HG02678 (cell line): ENCODE measurements at regions not wholly inside any gene's neighbourhood (a gene's known extent, or its start where the extent isn't known, plus 50 kb on each side); places are given as distances from the start of the nearest gene placed in this dataset.
A peak's percentile ranks its signal among the peaks of the same experiment; 100 is the strongest.

Source experiments
- ATAC-seq: cut with Tn5 transposase; IDR thresholded peaks from one replicate; pipeline ENCODE4 v1.9.1; 2021; ENCODE audit warnings: mild to moderate bottlenecking, moderate library complexity; ENCODE audit not compliant: unreplicated experiment

DNA sequence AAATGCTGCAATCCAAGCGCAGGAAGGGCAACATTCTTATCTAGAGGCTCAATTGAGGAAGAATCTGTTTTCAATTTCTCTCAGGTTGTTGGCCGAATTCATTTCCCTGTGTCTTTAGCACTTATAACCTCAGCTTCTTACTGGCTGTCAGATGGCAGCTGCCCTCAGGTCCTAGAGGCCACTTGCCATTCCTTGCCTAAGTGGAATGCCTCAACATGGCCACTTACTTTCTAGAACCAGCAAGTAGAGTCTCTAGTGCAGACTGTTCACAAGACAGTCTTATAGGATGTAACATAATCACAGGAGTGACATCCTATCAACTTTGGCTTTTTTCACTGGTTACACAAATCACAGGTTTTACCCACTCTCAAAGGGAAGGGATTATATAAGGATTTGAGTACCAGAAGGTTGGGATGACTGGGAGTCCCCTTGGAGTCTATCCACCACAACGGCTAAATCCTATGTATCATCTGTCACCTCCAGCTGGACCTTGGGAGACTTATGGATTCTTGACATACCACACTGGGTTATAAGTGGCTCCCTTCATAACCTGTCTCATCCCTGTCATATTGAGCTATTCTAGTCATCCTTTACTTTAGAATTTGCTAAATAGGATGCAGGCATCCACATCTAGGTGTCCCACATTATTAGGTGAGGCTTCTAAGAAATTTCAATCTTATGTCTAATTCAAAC, 297.9 kb upstream of the CTSO start:
- no peak for ATAC-seq

- ATAC-seq = no peak
These were observed 295.3 kb upstream of the CTSO start for GRCh38 chr4:156248917-156249316.

- no peak for ATAC-seq
These were observed 293.8 kb upstream of the CTSO start for GRCh38 chr4:156247470-156247869.

- no peak for ATAC-seq
These were observed 289.3 kb upstream of the CTSO start for GRCh38 chr4:156243015-156243414.

- no peak for ATAC-seq
These were observed 288.7 kb upstream of the CTSO start for GRCh38 chr4:156242390-156242789.

DNA sequence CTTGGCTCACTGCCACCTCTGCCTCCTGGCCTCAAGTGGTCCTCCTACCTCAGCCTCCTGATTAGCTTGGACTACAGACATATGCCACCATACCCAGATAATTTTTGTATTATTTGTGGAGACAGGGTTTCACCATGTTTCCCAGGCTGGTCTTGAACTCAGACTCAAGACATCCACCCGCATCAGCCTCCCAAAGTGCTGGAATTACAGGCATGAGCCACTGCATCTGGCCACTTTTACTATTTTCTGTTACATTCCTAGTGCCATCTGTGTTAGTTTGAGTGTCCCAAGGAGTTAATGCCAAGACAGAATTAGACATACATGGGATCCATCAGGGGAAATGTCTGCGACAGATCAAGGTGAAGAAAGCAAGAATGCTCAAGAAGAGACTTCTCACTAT, 288.2 kb upstream of the CTSO start:
- ATAC-seq = no peak

GRCh38 chr4:156238171-156238570, 284.5 kb upstream of the CTSO start:
- ATAC-seq = no peak

DNA sequence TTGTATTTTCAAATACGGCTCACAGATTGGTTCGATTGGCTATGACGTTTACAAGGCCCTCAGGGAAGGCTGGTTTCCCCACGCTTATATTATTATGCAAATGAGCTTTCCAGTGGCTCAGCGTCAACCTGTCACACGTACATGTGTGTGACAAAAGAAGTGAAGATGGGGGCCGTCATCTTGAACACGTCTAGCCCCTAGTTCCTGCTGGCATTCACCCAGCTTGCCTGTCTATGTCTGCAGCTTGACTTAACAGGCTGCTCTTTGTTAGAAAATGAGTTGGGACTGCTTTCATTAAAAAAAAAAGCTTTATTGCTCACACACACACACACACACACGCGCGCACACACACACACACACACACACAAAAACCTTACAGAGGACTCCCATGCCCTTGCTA, 283.6 kb upstream of the CTSO start:
- ATAC-seq = no peak

DNA sequence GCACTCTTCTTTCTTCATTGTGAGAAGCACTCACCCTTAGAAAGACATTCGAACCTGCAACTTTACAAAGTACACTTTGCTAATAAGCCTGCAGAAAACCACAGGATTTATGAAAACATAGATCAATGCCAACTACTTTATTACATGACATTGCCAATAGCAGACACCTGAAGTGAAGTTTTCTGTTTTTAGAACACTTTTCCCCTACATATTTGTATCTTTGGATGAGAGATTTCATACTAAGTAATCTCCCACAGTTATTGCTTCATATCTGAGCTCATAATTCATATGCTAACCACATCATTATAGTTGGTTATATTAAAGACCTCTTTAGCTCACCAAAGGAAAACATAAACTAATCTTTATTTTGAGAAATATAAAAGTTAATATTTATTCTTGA, 276.5 kb upstream of the CTSO start:
- no peak for ATAC-seq

- no peak for ATAC-seq
These were observed 275.0 kb upstream of the CTSO start for GRCh38 chr4:156228676-156229075.

DNA sequence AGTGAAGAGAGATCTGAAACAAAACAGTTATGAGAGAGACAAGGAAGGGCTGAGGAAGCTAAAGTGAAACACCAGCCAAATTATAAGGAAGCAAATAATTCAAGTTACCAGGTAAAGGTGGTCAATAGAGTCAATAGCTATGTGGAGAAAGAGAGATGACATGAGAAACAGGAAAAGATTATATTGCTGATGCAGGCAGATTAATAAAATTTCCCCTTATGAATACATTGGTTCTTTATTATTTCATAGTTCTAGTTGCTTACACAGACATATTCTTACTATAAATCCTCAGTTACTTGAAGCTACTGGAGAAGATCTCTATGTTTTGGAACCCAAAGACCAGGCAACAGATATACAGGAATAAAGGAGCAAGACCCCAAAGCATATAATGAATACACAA, 273.7 kb upstream of the CTSO start:
- no peak for ATAC-seq

DNA sequence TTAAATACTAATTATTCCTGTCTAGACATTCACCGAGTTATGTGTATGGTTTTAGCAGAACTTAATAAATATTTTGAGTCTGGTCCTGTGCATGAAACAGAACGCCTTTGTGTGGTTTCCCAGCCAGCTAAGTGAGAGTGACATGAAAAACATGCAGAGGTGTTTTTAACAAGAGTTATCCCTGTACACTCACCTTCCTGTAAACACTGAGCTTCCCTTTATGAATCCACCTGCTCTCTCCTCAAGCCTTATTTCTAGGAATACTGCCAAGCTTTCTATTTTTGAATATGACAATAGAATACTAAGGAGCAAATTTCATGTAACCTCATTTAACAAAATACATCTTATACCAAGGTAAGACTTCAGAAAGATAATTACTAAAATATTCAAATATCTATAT, 270.3 kb upstream of the CTSO start:
- ATAC-seq = no peak

DNA sequence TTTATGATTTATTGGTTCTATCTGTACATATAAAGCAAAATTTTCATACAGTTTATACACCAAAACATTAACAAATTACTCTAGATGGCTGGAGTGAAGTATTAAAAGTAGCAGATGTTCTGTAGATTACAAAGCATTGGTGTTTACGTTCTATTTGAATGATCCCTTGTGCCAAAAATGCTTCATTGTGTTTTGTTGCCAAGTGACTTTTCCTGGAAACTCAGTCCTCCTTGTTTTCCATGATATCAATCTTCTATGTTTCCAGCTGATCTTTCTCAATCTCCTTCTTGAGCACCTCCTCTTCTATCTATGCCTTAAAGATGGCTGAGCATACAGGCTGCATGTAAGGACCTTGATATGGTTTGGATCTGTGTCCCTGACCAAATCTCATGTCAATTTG, 263.6 kb upstream of the CTSO start:
- ATAC-seq = no peak

DNA sequence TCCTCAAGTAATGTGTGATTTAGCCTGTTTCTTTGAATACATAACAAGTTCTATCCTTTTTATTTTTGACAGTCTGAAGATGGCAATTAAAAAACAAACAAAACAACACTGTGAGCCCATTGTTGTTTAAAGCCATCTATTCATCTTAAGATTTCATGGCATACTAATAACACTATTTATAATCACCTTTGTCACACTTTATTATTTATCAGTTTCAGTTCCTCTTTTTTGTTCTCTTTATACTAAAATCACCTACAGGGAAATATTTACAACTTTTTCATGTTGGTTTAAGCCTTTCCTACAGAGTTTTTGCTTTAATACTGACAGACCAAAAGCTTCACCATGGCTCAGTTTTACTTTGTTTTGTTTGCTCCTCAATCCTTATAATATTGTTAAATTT, 247.4 kb upstream of the CTSO start:
- ATAC-seq = peak; percentile 81

DNA sequence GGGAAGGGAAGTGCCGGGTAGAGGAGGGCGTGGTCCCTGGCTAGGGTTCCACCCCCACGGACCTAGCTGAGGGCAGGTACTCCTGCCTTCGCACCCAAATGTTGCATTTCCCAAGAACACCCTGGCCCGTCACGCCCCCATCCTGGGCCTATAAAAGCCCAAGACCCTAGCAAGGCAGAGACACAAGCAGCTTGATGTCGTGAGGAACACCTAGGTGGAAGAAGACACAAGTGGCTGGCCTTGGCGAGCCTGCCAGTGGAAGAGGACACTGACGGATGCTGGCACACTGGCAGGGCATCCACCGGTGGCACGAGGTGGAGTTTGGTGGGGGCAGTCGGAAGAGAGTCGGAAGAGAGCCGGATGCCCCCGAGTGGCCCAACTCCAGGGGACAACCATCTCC, 244.8 kb upstream of the CTSO start:
- ATAC-seq = no peak

- no peak for ATAC-seq
These were observed 243.6 kb upstream of the CTSO start for GRCh38 chr4:156197216-156197615.

DNA sequence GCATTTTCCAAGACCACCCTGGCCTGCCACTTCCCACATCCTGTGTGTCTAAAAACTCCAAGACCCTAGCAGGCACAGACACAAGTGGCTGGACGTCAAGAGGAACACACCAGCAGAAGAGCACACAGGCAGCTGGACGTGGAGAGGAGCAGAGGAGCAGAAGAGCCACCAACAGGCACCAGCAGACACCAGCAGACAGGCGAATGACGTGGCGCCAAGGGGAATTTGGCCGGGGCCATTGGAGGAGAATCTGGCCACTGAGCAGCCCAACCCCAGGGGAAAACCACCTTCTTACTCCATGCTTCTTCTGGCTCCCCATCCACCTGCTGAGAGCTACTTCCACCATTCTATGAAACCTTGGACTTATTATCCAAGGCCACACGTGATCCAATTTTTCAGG, 243.1 kb upstream of the CTSO start:
- no peak for ATAC-seq

DNA sequence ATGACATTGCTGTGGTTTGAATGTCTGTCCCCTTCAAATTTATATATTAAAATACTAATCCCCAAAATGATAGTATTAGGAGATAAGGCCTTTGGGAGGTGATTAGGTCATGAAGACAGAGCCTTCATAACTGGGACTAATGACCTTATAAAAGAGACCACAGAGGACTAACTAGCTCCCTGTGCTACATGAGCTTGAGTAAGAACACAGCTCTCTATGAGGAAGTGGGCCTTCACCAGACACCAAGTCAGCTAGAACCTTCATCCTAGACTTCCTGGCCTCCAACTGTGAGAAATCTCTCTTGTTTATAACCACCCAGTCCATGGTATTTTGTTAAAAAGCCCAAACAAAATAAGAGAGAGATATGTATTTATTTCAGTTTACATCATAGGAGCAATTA, 242.2 kb upstream of the CTSO start:
- peak; percentile 81 for ATAC-seq

GRCh38 chr4:156194896-156195295, 241.2 kb upstream of the CTSO start:
- no peak for ATAC-seq

DNA sequence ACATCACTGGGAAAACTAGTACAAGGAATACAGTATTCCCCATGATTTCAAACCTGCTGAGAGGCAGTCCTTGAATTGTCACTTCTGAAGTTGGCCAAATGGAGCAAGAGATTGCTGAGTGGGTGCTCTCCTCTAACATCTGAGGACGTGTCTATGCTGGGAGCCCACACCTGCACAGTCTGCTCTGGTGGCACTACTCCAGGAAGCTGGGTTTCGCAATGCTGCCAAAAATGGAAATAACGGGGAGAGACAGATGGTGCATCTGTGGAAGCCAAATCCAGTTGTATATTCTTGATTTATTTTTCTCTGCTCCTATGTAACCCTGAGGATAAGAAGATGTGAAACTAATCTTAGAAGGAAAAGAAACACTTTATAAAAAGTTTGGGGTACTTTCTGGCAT, 240.1 kb upstream of the CTSO start:
- no peak for ATAC-seq

GRCh38 chr4:156193106-156193505, 239.4 kb upstream of the CTSO start:
- no peak for ATAC-seq

DNA sequence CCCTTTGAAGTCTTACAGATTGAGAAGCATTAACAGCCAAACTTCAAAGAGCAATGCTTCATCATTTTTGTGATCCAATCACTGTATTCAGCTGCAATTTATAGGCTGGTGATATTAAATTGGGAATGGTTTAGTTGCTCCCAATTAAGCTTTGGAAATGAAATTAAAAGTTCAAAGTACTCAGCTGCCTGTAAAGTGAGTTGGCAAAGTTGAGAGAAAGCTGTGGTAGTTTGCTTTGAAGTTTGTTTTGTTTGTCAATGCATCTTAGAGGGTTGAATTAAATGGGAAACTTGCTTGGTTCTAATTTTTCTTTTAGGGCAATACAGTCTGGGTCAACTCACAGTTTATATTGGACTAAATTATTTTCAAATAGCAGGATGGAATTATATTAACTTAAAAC, 238.4 kb upstream of the CTSO start:
- ATAC-seq = no peak

DNA sequence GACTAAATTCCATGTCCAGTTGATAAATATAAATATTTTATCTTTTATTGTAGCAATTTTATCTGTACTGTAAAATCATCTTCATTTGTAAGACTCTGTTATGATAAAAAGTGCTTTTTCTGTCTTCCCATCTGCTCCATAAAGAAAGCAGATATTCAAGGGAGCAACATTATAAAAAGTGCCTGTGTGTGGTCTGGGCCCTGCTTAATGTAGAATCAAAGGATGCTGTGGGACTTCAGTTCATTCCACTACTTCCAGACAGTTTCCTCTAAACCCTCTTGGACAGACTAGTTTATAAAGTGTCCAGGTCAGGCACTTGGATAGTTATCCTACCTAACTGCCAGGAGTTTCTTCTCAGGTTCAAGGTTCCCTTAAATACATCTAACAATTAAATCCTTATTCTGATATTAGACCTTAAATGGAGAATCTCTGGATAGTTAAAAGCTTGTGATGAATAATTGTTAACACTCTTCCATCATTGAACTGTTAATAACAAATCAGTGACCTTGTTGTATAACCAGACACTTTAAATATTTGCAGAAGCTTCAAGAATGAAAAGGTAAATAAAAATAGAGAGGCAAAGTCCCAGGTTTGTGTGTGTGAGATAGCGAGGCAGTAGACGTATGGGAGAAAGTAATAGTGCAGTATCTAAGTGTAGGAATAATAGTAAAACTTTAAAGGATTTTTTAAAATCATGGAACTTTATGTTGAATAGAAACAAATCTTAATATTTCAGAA, 237.5 kb upstream of the CTSO start:
- no peak for ATAC-seq
